ENCODE measurements at regions not wholly inside any gene's neighbourhood (a gene's known extent, or its start where the extent isn't known, plus 50 kb on each side); places are given as distances from the start of the nearest gene placed in this dataset.

- no peak for DNase-seq
Measured at GRCh38 chr1:195328102-195328501, 1280.1 kb downstream of the KCNT2 start.

GRCh38 chr1:195327361-195327760, 1280.9 kb downstream of the KCNT2 start:
- no peak for DNase-seq

- no peak for DNase-seq
Measured at GRCh38 chr1:195326325-195326724, 1281.9 kb downstream of the KCNT2 start.

GRCh38 chr1:195325181-195325580, 1283.1 kb downstream of the KCNT2 start:
- DNase-seq, result no peak

GRCh38 chr1:195306281-195306680, 1302.0 kb downstream of the KCNT2 start:
- no peak for DNase-seq

- DNase-seq, result no peak
Measured at GRCh38 chr1:195294911-195295310, 1313.3 kb downstream of the KCNT2 start.

GRCh38 chr1:195278644-195279043, 1329.6 kb downstream of the KCNT2 start:
- DNase-seq, result no peak

GRCh38 chr1:195275710-195276109, 1332.5 kb downstream of the KCNT2 start:
- DNase-seq, result no peak

- no peak for DNase-seq
Measured at GRCh38 chr1:195251900-195252299, 1356.3 kb downstream of the KCNT2 start.

- no peak for DNase-seq
Measured at GRCh38 chr1:195243492-195243891, 1364.7 kb downstream of the KCNT2 start.

GRCh38 chr1:195241066-195241465, 1367.2 kb downstream of the KCNT2 start:
- no peak for DNase-seq

- no peak for DNase-seq
Measured at GRCh38 chr1:195238313-195238712, 1369.9 kb downstream of the KCNT2 start.

- DNase-seq, result no peak
Measured at GRCh38 chr1:195236991-195237889, 1371.0 kb downstream of the KCNT2 start.

GRCh38 chr1:195218428-195219212, 1389.6 kb downstream of the KCNT2 start:
- no peak for DNase-seq

GRCh38 chr1:195202241-195202640, 1406.0 kb downstream of the KCNT2 start:
- peak; percentile 12 for DNase-seq

GRCh38 chr1:195200772-195201171, 1407.5 kb downstream of the KCNT2 start:
- DNase-seq, result no peak

- DNase-seq, result no peak
Measured at GRCh38 chr1:195197116-195197515, 1411.1 kb downstream of the KCNT2 start.

GRCh38 chr1:195195423-195196057, 1412.7 kb downstream of the KCNT2 start:
- DNase-seq, result no peak

GRCh38 chr1:195193134-195193533, 1415.1 kb downstream of the KCNT2 start:
- DNase-seq, result no peak

GRCh38 chr1:195188821-195189220, 1419.4 kb downstream of the KCNT2 start:
- DNase-seq, result no peak

GRCh38 chr1:195186544-195186943, 1421.7 kb downstream of the KCNT2 start:
- no peak for DNase-seq

GRCh38 chr1:195185736-195186135, 1422.5 kb downstream of the KCNT2 start:
- peak; percentile 63 for DNase-seq

- DNase-seq, result no peak
Measured at GRCh38 chr1:195185321-195185720, 1422.9 kb downstream of the KCNT2 start.

GRCh38 chr1:195173753-195174152, 1434.5 kb downstream of the KCNT2 start:
- no peak for DNase-seq
